ENCODE measurements at regions not wholly inside any gene's neighbourhood (a gene's known extent, or its start where the extent isn't known, plus 50 kb on each side); places are given as distances from the start of the nearest gene placed in this dataset.

DNA sequence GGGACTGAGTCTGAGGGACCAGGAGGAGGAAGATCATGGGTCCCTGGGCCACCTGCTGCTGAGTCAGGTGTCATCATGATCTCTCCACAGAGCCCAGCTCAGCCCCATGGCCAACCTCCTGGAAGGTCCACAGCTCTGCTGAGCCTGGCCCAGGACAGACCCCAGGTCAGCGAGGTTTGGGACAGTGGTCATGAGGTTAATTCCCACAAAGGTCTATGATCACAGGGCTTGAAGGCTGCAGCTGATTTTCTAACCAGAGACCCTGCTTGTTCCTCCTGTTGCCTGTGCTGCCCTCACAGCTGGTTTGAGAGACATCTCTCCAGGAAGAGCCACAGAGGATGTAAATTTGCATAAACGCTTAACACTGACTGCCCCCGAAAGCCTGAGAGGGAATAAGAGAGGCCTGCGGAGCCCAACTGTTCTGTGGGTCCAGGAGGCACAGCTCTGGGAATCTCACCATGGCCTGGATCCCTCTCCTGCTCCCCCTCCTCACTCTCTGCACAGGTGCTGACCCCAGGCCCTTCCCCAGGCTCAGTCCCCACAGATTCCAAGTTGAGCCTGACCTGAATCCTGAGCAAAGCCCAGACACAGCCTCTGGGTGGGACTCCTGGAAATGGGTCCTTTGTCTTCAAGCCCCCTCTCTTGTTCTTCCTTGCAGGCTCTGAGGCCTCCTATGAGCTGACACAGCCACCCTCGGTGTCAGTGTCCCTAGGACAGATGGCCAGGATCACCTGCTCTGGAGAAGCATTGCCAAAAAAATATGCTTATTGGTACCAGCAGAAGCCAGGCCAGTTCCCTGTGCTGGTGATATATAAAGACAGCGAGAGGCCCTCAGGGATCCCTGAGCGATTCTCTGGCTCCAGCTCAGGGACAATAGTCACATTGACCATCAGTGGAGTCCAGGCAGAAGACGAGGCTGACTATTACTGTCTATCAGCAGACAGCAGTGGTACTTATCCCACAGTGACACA lies 102.8 kb downstream of the GGTLC2 start:
- no peak for TF ChIP-seq POLR2A (IDR thresholded peaks at IDR 0.05; ENCODE audit: low read length)
- no peak for TF ChIP-seq GATA1 (IDR thresholded peaks at IDR 0.05; ENCODE audit: low read depth, low read length)
